ENCODE measurements at regions not wholly inside any gene's neighbourhood (a gene's known extent, or its start where the extent isn't known, plus 50 kb on each side); places are given as distances from the start of the nearest gene placed in this dataset.

GRCh38 chr10:123446449-123447156 lies 219.6 kb upstream of the GPR26 start:
- CTCF ChIA-PET: interaction anchor here (0.5 to 0.6 kb wide), 2 partner anchors 57 to 223 kb away, joined by 3 read pairs; no protein-coding TSS in a partner anchor

GRCh38 chr10:123449234-123449962 lies 216.8 kb upstream of the GPR26 start:
- DNase-seq (ENCODE audit: low spot score): no peak
- ChIA-PET CTCF (interaction anchor here (0.5 to 1.0 kb wide), 4 partner anchors 9 to 133 kb away, joined by 3 to 7 read pairs (median 3); no protein-coding TSS in a partner anchor), POLR2A (ENCODE audit: low non-redundant PET) (no interaction called here)
- H3K27ac ChIP-seq: no peak overlapping the region
- TF ChIP-seq CTCF (conservative IDR thresholded peaks at IDR 0.05; ENCODE audit: low read depth): no peak

More at GRCh38 chr10:123446449-123447156, 219.6 kb upstream of the GPR26 start:
- no peak for DNase-seq (ENCODE audit: low spot score)
- no peak for TF ChIP-seq CTCF (conservative IDR thresholded peaks at IDR 0.05; ENCODE audit: low read depth)
- no peak overlapping the region for H3K27ac ChIP-seq
- POLR2A ChIA-PET (ENCODE audit: low non-redundant PET): no interaction called here

- no peak for DNase-seq (ENCODE audit: low spot score)
- CTCF ChIA-PET: no interaction called here
Observed at GRCh38 chr10:123450956-123451605, 215.1 kb upstream of the GPR26 start.

GRCh38 chr10:123451618-123452245 lies 214.4 kb upstream of the GPR26 start:
- POLR2A ChIA-PET (ENCODE audit: low non-redundant PET): no interaction called here
- CTCF ChIA-PET: no interaction called here
- no peak for DNase-seq (ENCODE audit: low spot score)

More at GRCh38 chr10:123450956-123451605, 215.1 kb upstream of the GPR26 start:
- no peak overlapping the region for H3K27ac ChIP-seq
- TF ChIP-seq CTCF (conservative IDR thresholded peaks at IDR 0.05; ENCODE audit: low read depth): no peak
- POLR2A ChIA-PET (ENCODE audit: low non-redundant PET): no interaction called here

GRCh38 chr10:123454987-123455386 lies 211.2 kb upstream of the GPR26 start:
- ChIA-PET CTCF (no interaction called here), POLR2A (ENCODE audit: low non-redundant PET) (no interaction called here)
- TF ChIP-seq CTCF (conservative IDR thresholded peaks at IDR 0.05; ENCODE audit: low read depth): no peak

More at GRCh38 chr10:123451618-123452245, 214.4 kb upstream of the GPR26 start:
- no peak for TF ChIP-seq CTCF (conservative IDR thresholded peaks at IDR 0.05; ENCODE audit: low read depth)
- no peak overlapping the region for H3K27ac ChIP-seq

GRCh38 chr10:123455861-123456260 lies 210.3 kb upstream of the GPR26 start:
- DNase-seq (ENCODE audit: low spot score): no peak
- POLR2A ChIA-PET (ENCODE audit: low non-redundant PET): no interaction called here
- TF ChIP-seq CTCF (conservative IDR thresholded peaks at IDR 0.05; ENCODE audit: low read depth): no peak
- H3K27ac ChIP-seq: no peak overlapping the region
- CTCF ChIA-PET: no interaction called here

More at GRCh38 chr10:123454987-123455386, 211.2 kb upstream of the GPR26 start:
- DNase-seq (ENCODE audit: low spot score): no peak
- H3K27ac ChIP-seq: no peak overlapping the region
